H9 (cell line): ENCODE measurements at regions not wholly inside any gene's neighbourhood (a gene's known extent, or its start where the extent isn't known, plus 50 kb on each side); places are given as distances from the start of the nearest gene placed in this dataset.

Experiments
- DNase-seq: peaks from one replicate; pipeline ENCODE4 v3.0.0-alpha.2; 2017
- H2AFZ ChIP-seq: one replicate; pipeline ENCODE4 v1.6.1; 2013; ENCODE audit warnings: mild to moderate bottlenecking, low read length, control low read depth, moderate library complexity
- H2AK5ac ChIP-seq: 2 replicates; pipeline ENCODE4 v1.6.1; 2013; ENCODE audit warnings: low read length, control low read depth, mixed read lengths; ENCODE audit not compliant: insufficient read length
- H2BK120ac ChIP-seq: one replicate; pipeline ENCODE4 v1.6.1; 2013; ENCODE audit warnings: low read depth, mild to moderate bottlenecking, low read length, control low read depth, inconsistent platforms; ENCODE audit not compliant: poor library complexity, severe bottlenecking
- H2BK12ac ChIP-seq: 2 replicates; pipeline ENCODE4 v1.6.1; 2013; ENCODE audit warnings: low read length, control low read depth, mixed read lengths, low read depth; ENCODE audit not compliant: insufficient read length
- H2BK15ac ChIP-seq: 2 replicates; pipeline ENCODE4 v1.6.1; 2013; ENCODE audit warnings: low read depth, low read length, control low read depth
- H2BK20ac ChIP-seq: one replicate; pipeline ENCODE4 v1.6.1; 2013; ENCODE audit warnings: low read depth, mild to moderate bottlenecking, low read length, control low read depth, inconsistent platforms; ENCODE audit not compliant: poor library complexity, severe bottlenecking
- H2BK5ac ChIP-seq: 2 replicates; pipeline ENCODE4 v1.6.1; 2013; ENCODE audit warnings: low read length, control low read depth, mixed read lengths; ENCODE audit not compliant: insufficient read length
- H3K14ac ChIP-seq: 2 replicates; pipeline ENCODE4 v1.6.1; 2013; ENCODE audit warnings: low read length, control low read depth; ENCODE audit not compliant: insufficient read depth
- H3K18ac ChIP-seq: 2 replicates; pipeline ENCODE4 v1.6.1; 2013; ENCODE audit warnings: low read depth, mild to moderate bottlenecking, mixed read lengths, low read length, control low read depth; ENCODE audit not compliant: insufficient read length
- H3K23ac ChIP-seq: 2 replicates; pipeline ENCODE4 v1.6.1; 2013; ENCODE audit warnings: low read length, control low read depth, mixed read lengths, low read depth; ENCODE audit not compliant: insufficient read length
- H3K23me2 ChIP-seq: 2 replicates; pipeline ENCODE4 v1.6.1; 2013; ENCODE audit warnings: low read depth, mild to moderate bottlenecking, mixed read lengths, low read length, control low read depth; ENCODE audit not compliant: insufficient read length, poor library complexity, severe bottlenecking
- H3K27ac ChIP-seq: 2 replicates; pipeline ENCODE4 v1.5.1; 2013; ENCODE audit warnings: low read length, control low read depth, mixed read lengths, low read depth; ENCODE audit not compliant: insufficient read length
- H3K27me3 ChIP-seq: 2 replicates; pipeline ENCODE4 v1.6.1; 2013; ENCODE audit warnings: low read length, control low read depth, inconsistent platforms; ENCODE audit not compliant: insufficient read depth
- H3K4ac ChIP-seq: 2 replicates; pipeline ENCODE4 v1.6.1; 2013; ENCODE audit warnings: low read depth, mild to moderate bottlenecking, control low read depth, inconsistent platforms, low read length, moderate library complexity
- H3K4me1 ChIP-seq: 2 replicates; pipeline ENCODE4 v1.6.1; 2013; ENCODE audit warnings: low read length, control low read depth, inconsistent platforms; ENCODE audit not compliant: insufficient read depth
- H3K4me2 ChIP-seq: 2 replicates; pipeline ENCODE4 v1.6.1; 2013; ENCODE audit warnings: low read length, control low read depth, mixed read lengths; ENCODE audit not compliant: insufficient read length, insufficient read depth
- H3K56ac ChIP-seq: 2 replicates; pipeline ENCODE4 v1.6.1; 2013; ENCODE audit warnings: low read depth, mild to moderate bottlenecking, mixed read lengths, low read length, control low read depth; ENCODE audit not compliant: insufficient read length
- H3K79me1 ChIP-seq: 2 replicates; pipeline ENCODE4 v1.6.1; 2013; ENCODE audit warnings: low read depth, mild to moderate bottlenecking, moderate library complexity, low read length, control low read depth, inconsistent platforms; ENCODE audit not compliant: insufficient read depth, poor library complexity, severe bottlenecking
- H3K79me2 ChIP-seq: 2 replicates; pipeline ENCODE4 v1.6.1; 2013; ENCODE audit warnings: low read length, control low read depth, inconsistent platforms; ENCODE audit not compliant: insufficient read depth
- H3K9ac ChIP-seq: 2 replicates; pipeline ENCODE4 v1.6.1; 2013; ENCODE audit warnings: low read length, control low read depth, mixed read lengths; ENCODE audit not compliant: insufficient read length; ENCODE audit errors: extremely low read depth
- H3K9me3 ChIP-seq: one replicate; pipeline ENCODE4 v1.6.1; 2013; ENCODE audit warnings: low read depth, low read length, inconsistent platforms; ENCODE audit not compliant: control insufficient read depth
- H3T11ph ChIP-seq: one replicate; pipeline ENCODE4 v1.6.1; 2013; ENCODE audit warnings: mild to moderate bottlenecking, low read length, control low read depth, inconsistent platforms
- H4K20me1 ChIP-seq: one replicate; pipeline ENCODE4 v1.6.1; 2013; ENCODE audit not compliant: control insufficient read depth, insufficient read length, insufficient read depth
- H4K5ac ChIP-seq: 2 replicates; pipeline ENCODE4 v1.6.1; 2013; ENCODE audit warnings: low read depth, mild to moderate bottlenecking, mixed read lengths, low read length, control low read depth; ENCODE audit not compliant: insufficient read length
- H4K8ac ChIP-seq: replicated peaks from 2 replicates; pipeline ENCODE4 v1.6.1; 2013; ENCODE audit warnings: low read length, control low read depth, mixed read lengths, low read depth; ENCODE audit not compliant: insufficient read length
- H4K91ac ChIP-seq: 2 replicates; pipeline ENCODE4 v1.6.1; 2013; ENCODE audit warnings: low read depth, mild to moderate bottlenecking, moderate library complexity, mixed read lengths, low read length, control low read depth; ENCODE audit not compliant: insufficient read length
- H3K27ac Mint-ChIP-seq, 3 experiments: 2 replicates in 2 of 3; 3 replicates in 1 of 3; pipeline ENCODE4 v1.8.0; 2020 to 2021; ENCODE audit warnings: mixed read lengths in 3 of 3, mild to moderate bottlenecking in 1 of 3, moderate library complexity in 1 of 3
- H3K27me3 Mint-ChIP-seq: 2 replicates; pipeline ENCODE4 v1.8.0; 2021; ENCODE audit warnings: low read depth, mild to moderate bottlenecking, moderate library complexity, mixed read lengths
- H3K36me3 Mint-ChIP-seq, 3 experiments: 2 replicates in 2 of 3; 3 replicates in 1 of 3; pipeline ENCODE4 v1.8.0; 2020 to 2021; ENCODE audit warnings: low read depth in 3 of 3, mixed read lengths in 3 of 3; ENCODE audit not compliant: insufficient read depth in 1 of 3
- H3K4me1 Mint-ChIP-seq, 2 experiments: 2 replicates each; pipeline ENCODE4 v1.8.0; 2020; ENCODE audit warnings: mixed read lengths in 2 of 2
- H3K4me3 Mint-ChIP-seq, 2 experiments: 2 replicates in 1 of 2; 3 replicates in 1 of 2; pipeline ENCODE4 v1.8.0; 2020 to 2021; ENCODE audit warnings: mild to moderate bottlenecking in 2 of 2, mixed read lengths in 2 of 2, moderate library complexity in 1 of 2
- H3K9me3 Mint-ChIP-seq, 2 experiments: 2 replicates in 1 of 2; 3 replicates in 1 of 2; pipeline ENCODE4 v1.8.0; 2020; ENCODE audit warnings: mild to moderate bottlenecking in 2 of 2, mixed read lengths in 2 of 2, moderate library complexity in 1 of 2
- CTCF ChIP-seq: fragments of 200-600 bp; sonication (generic); conservative IDR thresholded peaks from 3 replicates; pipeline ENCODE4 v1.8.0; 2021; ENCODE audit warnings: antibody characterized with exemption, mild to moderate bottlenecking
- WGBS: extraction: QIAGEN DNeasy Blood & Tissue Kit; methylation state at CpG from one replicate; pipeline ENCODE4 v1.1.7; 2013; ENCODE audit warnings: missing lambda C conversion rate, low lambda C conversion rate, mixed read lengths; ENCODE audit not compliant: insufficient read length; ENCODE audit errors: extremely low coverage; 5-methylcytosine and 5-hydroxymethylcytosine counted together

- no peak overlapping the region for H3K4ac ChIP-seq
- H3K27me3 Mint-ChIP-seq, result peaks cover 5% of the 10 kb centered on the region
- H3K56ac ChIP-seq, result no peak overlapping the region
- peaks cover 0 to 2% (median 0%) of the 10 kb centered on the region in 3 experiments; a peak in 2 of 7 replicates for H3K36me3 Mint-ChIP-seq
- H3K9ac ChIP-seq, result no peak overlapping the region
- H3K4me3 Mint-ChIP-seq, result no peak overlapping the region
- no peak overlapping the region for H3K14ac ChIP-seq
- no peak overlapping the region for H3T11ph ChIP-seq
- H3K4me1 ChIP-seq, result no peaks in the 10 kb centered on the region
- TF ChIP-seq CTCF, result no peak
- no peaks in the 10 kb centered on the region for H4K20me1 ChIP-seq
- H3K79me1 ChIP-seq, result no peaks in the 10 kb centered on the region
- no peak overlapping the region for H3K23ac ChIP-seq
- no CpG with 5 or more reads among the region's 1 CpG for WGBS
- H4K91ac ChIP-seq, result no peak overlapping the region
- no peak overlapping the region for H3K4me2 ChIP-seq
- peaks cover 10 to 12% of the 10 kb centered on the region in 2 experiments; a peak in 3 of 5 replicates for H3K9me3 Mint-ChIP-seq
- no peaks in the 10 kb centered on the region for H3K79me2 ChIP-seq
- H4K8ac ChIP-seq, result no peak overlapping the region
- no peak overlapping the region for H2BK120ac ChIP-seq
- H2BK5ac ChIP-seq, result no peak overlapping the region
- no peak overlapping the region for H2AK5ac ChIP-seq
- no peak overlapping the region for H3K27ac Mint-ChIP-seq
- H2BK12ac ChIP-seq, result no peak overlapping the region
- no peak overlapping the region for H2AFZ ChIP-seq
- H3K23me2 ChIP-seq, result no peaks in the 10 kb centered on the region
- no peaks in the 10 kb centered on the region for H3K9me3 ChIP-seq
- no peak overlapping the region for H3K27ac ChIP-seq
- no peaks in the 10 kb centered on the region for H3K27me3 ChIP-seq
- no peak overlapping the region for H4K5ac ChIP-seq
- no peak overlapping the region for H2BK20ac ChIP-seq
- DNase-seq, result no peak
- H2BK15ac ChIP-seq, result no peak overlapping the region
- H3K18ac ChIP-seq, result no peak overlapping the region
- peaks cover 0 to under 1% of the 10 kb centered on the region in 2 experiments; a peak in 1 of 4 replicates for H3K4me1 Mint-ChIP-seq
These were observed 76.0 kb upstream of the GALNT18 start for GRCh38 chr11:11697796-11698195.
